LNCAP (cell line): ENCODE measurements at regions not wholly inside any gene's neighbourhood (a gene's known extent, or its start where the extent isn't known, plus 50 kb on each side); places are given as distances from the start of the nearest gene placed in this dataset.

Experiments
- CTCF ChIP-seq: fragments of 450-650 bp; IDR thresholded peaks from 2 replicates; pipeline ENCODE4 v1.5.1; 2017; ENCODE audit warnings: mild to moderate bottlenecking

DNA sequence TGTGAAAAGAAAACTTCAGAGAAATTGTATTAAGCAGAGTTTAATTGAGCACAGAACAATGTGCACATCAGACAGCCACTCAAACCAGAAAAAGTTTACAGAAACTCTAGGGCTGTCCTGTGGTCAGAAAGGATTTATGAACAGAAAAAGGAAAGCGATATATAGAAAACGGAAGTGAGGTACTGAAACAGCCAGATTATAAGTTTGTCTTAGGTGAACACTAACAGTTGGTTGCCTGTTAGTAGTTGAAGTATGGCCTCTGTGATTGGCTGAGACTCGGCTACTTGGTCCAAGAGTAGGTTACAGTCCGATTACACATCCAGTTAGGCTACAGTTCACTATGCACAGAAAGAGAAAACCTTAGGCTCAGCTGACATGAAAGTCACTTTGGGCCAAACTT, 1232.5 kb upstream of the RAG2 start:
- TF ChIP-seq CTCF = no peak

DNA sequence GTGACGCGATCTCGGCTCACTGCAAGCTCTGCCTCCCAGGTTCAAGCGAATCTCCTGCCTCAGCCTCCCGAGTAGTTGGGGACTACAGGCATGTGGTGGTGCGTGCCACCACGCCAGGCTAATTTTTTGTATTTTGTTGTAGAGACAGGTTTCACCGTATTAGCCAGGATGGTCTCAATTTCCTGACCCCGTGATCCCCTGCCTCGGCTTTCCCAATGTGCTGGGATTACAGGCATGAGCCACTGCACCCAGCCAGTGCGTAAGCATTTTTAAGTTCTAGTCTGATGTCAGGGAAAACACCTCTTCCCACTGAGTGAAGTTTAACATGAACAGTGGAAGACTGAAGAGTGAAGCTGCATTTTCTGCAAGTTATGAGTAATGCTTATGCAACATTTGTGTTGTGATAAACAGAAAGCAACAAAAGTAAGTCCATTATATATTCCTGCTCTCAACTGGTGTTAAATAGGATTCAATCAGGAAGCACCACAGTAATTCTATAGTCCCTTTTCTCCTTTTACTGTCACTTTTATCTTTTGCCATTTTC, 1219.8 kb upstream of the RAG2 start:
- no peak for TF ChIP-seq CTCF

DNA sequence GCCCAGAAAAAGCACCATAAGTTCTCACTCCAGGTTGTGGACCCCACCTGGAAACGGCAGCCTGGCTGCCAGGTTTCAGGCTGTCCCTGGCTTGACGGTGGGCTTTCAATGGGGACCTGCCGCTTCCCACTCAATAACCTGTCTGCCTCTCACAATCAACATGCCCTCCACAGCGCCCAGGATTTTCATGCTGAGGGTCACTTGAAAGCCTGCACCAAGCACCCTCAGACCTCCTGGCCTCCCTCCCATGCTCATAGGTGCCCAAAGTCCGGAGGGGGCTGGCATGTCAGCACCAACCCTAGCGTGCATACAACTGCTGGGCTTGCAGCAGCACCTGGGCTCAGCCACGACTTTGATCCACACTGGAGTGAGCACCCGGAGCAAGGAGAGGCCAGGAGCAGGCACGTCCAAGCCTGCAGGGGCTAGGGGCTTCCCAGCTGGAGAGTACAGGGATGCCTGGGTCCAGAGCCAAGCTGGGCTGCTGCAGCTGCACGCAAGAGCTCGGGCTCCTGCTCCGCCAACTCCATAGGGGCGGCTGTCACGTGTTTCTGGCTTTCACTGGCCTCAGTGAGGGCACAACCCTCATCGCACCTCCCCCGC, 1214.3 kb upstream of the RAG2 start:
- no peak for TF ChIP-seq CTCF

GRCh38 chr11:37811349-37811748, 1213.3 kb upstream of the RAG2 start:
- TF ChIP-seq CTCF = no peak

GRCh38 chr11:37804666-37805065, 1206.6 kb upstream of the RAG2 start:
- TF ChIP-seq CTCF = no peak

GRCh38 chr11:37788141-37788877, 1190.3 kb upstream of the RAG2 start:
- TF ChIP-seq CTCF = no peak

DNA sequence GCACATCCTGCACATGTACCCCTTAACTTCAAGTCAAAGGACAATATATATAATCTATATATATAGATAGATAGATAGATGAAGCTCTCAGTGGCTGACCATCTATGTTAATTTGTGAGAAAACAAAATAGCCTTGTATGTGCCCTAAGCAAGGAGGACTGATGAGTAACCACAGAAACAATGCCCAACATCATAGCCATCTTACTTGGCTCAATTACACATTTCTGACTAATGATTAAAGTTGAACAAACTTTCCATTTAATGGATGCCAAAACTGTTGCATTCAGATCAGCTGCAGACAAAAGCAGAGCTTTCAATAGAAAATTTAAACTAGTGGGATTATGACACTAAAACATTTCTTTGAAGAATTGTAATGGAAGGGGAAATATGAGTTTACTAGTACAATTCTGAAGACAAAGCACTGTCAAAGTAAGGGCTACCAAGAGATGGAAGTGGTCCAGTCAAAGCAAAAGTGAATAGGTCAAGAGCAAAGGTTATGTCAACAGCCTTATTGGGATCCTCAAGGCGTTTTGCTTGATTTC, 1188.2 kb upstream of the RAG2 start:
- TF ChIP-seq CTCF = no peak
